Endothelial cell (in vitro differentiated cells): ENCODE measurements at regions not wholly inside any gene's neighbourhood (a gene's known extent, or its start where the extent isn't known, plus 50 kb on each side); places are given as distances from the start of the nearest gene placed in this dataset.

Source experiments
- DNase-seq: peaks from one replicate; pipeline ENCODE4 v3.0.0; 2021; ENCODE audit warnings: low spot score
- H3K27ac Mint-ChIP-seq: one replicate; pipeline ENCODE4 v1.8.0; 2021; ENCODE audit warnings: mixed read lengths, inconsistent platforms; ENCODE audit not compliant: unreplicated experiment
- H3K27me3 Mint-ChIP-seq: one replicate; pipeline ENCODE4 v1.8.0; 2021; ENCODE audit warnings: mild to moderate bottlenecking, moderate library complexity, mixed read lengths, inconsistent platforms; ENCODE audit not compliant: unreplicated experiment
- H3K36me3 Mint-ChIP-seq: one replicate; pipeline ENCODE4 v1.8.0; 2021; ENCODE audit warnings: mild to moderate bottlenecking, low read depth, mixed read lengths, inconsistent platforms; ENCODE audit not compliant: unreplicated experiment
- H3K4me1 Mint-ChIP-seq: one replicate; pipeline ENCODE4 v1.8.0; 2021; ENCODE audit warnings: mild to moderate bottlenecking, mixed read lengths, inconsistent platforms; ENCODE audit not compliant: unreplicated experiment
- H3K4me3 Mint-ChIP-seq: one replicate; pipeline ENCODE4 v1.8.0; 2021; ENCODE audit warnings: mild to moderate bottlenecking, mixed read lengths, inconsistent platforms; ENCODE audit not compliant: unreplicated experiment
- H3K9me3 Mint-ChIP-seq: one replicate; pipeline ENCODE4 v1.8.0; 2021; ENCODE audit warnings: mixed read lengths, inconsistent platforms; ENCODE audit not compliant: unreplicated experiment
- TF ChIP-seq, protein P1 (sequence below): fragments of 200-600 bp; sonication (generic); IDR thresholded peaks from one replicate; pipeline ENCODE4 v1.5.0; 2021; ENCODE audit warnings: antibody characterized with exemption; ENCODE audit not compliant: unreplicated experiment

DNA sequence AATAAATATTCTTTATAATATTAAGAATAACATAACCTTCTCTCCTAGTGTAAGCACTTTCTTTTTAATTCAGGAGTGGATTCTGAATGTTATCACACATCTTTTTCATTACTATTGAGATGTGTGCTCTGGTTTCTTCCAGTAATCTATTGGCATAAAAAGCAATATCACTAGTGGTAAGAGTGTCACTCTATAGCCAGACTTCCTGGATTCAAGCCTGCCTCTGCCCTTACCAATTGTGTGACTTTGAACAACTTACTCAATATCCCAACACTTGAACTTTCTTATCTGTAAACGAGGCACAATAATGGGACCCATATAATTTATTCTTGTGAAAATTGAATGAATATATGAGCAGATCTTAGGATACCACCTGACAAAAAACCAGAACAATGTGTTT lies 71.0 kb downstream of the SEM1 start:
- no peak for DNase-seq
- no peak overlapping the region for H3K27ac Mint-ChIP-seq
- H3K4me3 Mint-ChIP-seq = no peak overlapping the region
- peaks cover 8% of the 10 kb centered on the region for H3K4me1 Mint-ChIP-seq
- TF ChIP-seq, protein P1, sequence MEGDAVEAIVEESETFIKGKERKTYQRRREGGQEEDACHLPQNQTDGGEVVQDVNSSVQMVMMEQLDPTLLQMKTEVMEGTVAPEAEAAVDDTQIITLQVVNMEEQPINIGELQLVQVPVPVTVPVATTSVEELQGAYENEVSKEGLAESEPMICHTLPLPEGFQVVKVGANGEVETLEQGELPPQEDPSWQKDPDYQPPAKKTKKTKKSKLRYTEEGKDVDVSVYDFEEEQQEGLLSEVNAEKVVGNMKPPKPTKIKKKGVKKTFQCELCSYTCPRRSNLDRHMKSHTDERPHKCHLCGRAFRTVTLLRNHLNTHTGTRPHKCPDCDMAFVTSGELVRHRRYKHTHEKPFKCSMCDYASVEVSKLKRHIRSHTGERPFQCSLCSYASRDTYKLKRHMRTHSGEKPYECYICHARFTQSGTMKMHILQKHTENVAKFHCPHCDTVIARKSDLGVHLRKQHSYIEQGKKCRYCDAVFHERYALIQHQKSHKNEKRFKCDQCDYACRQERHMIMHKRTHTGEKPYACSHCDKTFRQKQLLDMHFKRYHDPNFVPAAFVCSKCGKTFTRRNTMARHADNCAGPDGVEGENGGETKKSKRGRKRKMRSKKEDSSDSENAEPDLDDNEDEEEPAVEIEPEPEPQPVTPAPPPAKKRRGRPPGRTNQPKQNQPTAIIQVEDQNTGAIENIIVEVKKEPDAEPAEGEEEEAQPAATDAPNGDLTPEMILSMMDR = no peak
- no peaks in the 10 kb centered on the region for H3K36me3 Mint-ChIP-seq
- no peaks in the 10 kb centered on the region for H3K9me3 Mint-ChIP-seq
- H3K27me3 Mint-ChIP-seq = no peaks in the 10 kb centered on the region

DNA sequence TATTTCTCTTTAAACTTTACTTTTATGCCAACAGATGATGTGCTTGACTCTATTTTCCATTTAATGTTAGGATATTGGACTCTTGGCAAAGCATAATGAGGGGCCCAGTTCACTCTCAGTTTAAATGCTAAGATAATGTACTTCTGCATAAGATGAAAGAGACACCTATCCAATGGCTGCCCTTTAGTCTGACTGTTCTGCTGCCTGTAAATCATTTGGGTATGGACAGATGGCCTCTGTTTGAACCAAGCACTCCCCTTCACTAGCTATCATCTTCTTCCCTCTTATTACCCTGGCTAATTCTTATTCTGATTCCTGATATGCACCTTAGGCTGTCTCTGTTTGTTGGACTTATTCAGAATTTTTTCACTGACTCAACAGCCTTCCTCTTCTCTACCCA lies 72.1 kb downstream of the SEM1 start:
- H3K4me1 Mint-ChIP-seq = peaks cover 8% of the 10 kb centered on the region
- H3K9me3 Mint-ChIP-seq = no peaks in the 10 kb centered on the region
- DNase-seq = no peak
- H3K36me3 Mint-ChIP-seq = no peaks in the 10 kb centered on the region
- TF ChIP-seq, protein P1 = no peak
- H3K27me3 Mint-ChIP-seq = no peaks in the 10 kb centered on the region
- H3K27ac Mint-ChIP-seq = no peak overlapping the region
- no peak overlapping the region for H3K4me3 Mint-ChIP-seq

DNA sequence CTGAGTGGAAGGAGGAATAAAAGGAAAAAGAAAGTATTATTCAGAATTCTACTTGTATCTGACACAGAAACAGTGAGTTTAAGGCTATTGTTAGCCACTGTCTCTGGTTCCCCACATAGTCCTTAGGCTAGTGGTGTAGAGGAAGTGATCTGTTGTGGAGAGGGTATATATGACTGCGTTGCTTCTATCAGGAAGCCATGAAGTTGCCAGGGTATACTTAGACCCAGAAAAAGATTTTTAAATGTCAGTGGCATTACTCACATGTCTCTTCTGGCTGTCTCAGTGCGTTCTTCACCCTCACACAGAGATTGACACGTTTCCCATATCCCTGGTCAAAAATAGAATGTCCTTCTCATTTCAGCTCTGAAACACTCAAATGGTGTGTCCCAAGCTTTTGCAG lies 72.7 kb downstream of the SEM1 start:
- Mint-ChIP-seq H3K27me3 (no peaks in the 10 kb centered on the region), H3K4me1 (peaks cover 8% of the 10 kb centered on the region), H3K9me3 (no peaks in the 10 kb centered on the region), H3K27ac (no peak overlapping the region), H3K4me3 (no peak overlapping the region), H3K36me3 (no peaks in the 10 kb centered on the region)
- DNase-seq = no peak
- TF ChIP-seq, protein P1 = no peak

DNA sequence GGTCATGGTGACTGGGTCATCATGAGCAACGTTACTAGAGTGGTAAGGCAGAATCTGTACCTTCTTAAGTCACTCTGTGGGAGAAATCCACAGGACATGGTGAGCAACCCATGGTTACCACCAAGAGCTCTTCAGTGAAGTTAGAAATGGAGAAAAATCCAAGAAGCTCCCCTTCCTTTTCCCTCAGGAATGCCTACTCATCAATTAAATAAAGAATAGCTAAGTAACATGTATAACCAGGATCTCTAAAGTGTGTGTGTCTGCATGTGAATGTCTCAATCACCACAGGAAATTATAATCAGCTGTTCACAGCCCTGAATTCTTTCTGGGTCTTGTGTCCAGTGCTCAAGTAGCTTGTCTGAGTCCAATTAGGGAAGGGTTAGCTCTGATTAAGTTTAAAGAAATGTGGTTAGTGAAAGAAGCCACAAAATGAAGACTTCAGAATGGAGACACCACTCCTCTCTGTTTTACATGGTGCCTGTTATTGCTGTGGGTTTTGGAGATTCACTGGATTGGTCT lies 73.2 kb downstream of the SEM1 start:
- Mint-ChIP-seq H3K36me3 (no peaks in the 10 kb centered on the region), H3K27ac (no peak overlapping the region), H3K27me3 (no peaks in the 10 kb centered on the region), H3K9me3 (no peaks in the 10 kb centered on the region), H3K4me1 (peaks cover 8% of the 10 kb centered on the region), H3K4me3 (no peak overlapping the region)
- TF ChIP-seq, protein P1 = no peak
- DNase-seq = no peak

DNA sequence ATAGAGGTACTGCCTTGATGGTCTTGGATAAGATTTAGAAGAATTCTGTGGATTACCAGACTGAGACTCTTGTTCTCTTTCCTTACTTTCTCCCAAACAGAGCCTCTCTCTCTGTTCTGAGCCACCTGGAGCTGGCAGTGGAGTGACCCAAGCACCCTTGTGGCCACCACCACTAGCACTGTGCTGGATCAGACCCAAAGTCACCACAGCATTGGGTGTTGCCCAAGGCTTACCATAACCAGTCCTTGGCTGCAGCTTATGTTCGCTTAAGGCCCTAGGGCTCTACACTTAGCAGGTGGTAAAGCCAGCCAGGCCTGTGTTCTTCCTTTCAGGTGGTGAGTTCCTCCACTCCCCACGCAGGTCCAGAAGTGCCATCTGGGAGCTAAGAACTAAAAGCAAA lies 79.8 kb downstream of the SEM1 start:
- H3K36me3 Mint-ChIP-seq = no peaks in the 10 kb centered on the region
- H3K27ac Mint-ChIP-seq = no peak overlapping the region
- no peaks in the 10 kb centered on the region for H3K27me3 Mint-ChIP-seq
- no peak for DNase-seq
- TF ChIP-seq, protein P1 = no peak
- no peak overlapping the region for H3K4me3 Mint-ChIP-seq
- H3K9me3 Mint-ChIP-seq = no peaks in the 10 kb centered on the region
- H3K4me1 Mint-ChIP-seq = peaks cover 2% of the 10 kb centered on the region
